NCI-H2029 (cell line): ENCODE measurements at regions not wholly inside any gene's neighbourhood (a gene's known extent, or its start where the extent isn't known, plus 50 kb on each side); places are given as distances from the start of the nearest gene placed in this dataset.
"Not testable (repeated sequence)": the region's sequence is repeated elsewhere in the genome, so short reads cannot be mapped to it uniquely, and the experiment has no call there.

Experiments
- DNase-seq: peaks from one replicate; lab custom pipeline; 2025; lab: John Stamatoyannopoulos, UW

DNA sequence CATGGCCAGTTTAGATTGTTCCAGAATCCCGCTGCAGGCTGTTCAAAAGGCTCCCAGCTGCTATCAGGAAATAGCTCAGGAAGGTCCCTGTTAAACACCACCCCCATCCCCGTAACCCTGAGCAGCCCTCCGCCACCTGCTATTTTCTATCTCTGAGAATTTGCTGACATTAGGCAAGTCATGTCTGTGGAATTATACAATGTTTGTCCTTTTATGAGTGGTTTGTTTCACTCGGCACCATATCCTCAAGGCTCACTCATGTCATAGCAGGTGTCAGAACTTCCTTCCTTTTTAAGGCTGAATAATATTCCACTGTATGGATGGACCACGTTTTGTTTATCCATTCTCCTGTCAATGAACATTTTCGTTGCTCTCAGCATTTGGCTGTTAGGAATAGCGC, 164.3 kb upstream of the FOXF1 start:
- DNase-seq = no peak

- no peak for DNase-seq
Observed at GRCh38 chr16:86347090-86347489, 163.2 kb upstream of the FOXF1 start.

- no peak for DNase-seq
Observed at GRCh38 chr16:86347916-86348555, 162.3 kb upstream of the FOXF1 start.

- DNase-seq = no peak
Observed at GRCh38 chr16:86349338-86349900, 160.9 kb upstream of the FOXF1 start.

DNA sequence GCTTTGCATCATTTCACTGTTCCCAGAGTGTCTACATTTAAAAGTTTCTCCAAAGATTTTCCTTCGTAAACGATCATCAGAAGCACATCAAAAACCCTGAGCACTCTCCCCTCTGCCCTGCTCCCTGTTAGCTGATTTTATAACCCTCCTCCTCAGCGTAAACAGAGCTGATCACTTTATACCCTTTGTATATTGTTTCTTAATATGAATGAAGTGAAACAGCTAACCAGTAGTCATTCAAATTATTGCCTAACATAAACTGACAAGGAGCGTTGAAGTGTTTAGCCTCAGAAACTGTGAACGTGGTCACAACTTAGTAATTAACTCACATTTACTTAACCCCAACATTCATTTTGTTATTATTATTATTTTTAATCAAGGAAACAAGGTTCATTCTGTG, 160.0 kb upstream of the FOXF1 start:
- DNase-seq = no peak

GRCh38 chr16:86351041-86351784, 159.1 kb upstream of the FOXF1 start:
- DNase-seq = no peak

DNA sequence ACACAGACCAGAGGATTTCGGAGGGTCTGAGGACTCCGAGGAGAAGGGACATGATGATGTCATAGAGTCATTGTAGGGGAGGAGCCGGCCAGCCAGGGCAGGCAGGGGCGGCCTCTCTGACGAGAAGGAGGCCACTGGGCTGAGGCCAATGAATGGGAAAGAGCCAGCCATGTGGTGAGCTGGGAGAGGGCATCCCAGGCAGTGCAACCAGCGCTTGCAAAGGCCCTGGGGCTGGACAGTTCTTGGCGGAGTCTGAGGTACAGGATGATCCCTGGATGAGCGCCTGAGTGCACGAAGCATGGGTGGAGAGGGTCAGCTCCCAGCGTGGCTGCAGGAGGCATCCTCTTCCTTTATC, 158.6 kb upstream of the FOXF1 start:
- not testable (repeated sequence) for DNase-seq

DNA sequence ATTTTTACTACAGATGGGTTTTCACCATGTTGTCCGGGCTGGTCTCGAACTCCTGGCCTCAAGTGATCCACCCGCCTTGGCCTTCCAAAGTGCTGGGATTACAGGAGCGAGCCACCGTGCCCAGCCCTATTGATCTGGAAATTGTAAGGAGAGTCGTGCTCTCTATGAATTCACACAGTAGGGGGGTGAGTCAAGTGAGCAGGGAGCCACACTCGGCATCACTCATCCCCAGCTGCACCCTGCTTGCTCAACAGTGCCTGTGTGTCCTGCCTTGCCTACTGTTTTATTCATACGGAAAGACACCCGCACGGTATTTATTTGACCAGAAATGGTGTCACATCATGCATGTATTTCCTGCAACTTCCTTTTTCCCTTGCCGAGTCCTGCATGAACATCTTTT, 157.2 kb upstream of the FOXF1 start:
- DNase-seq = no peak

GRCh38 chr16:86353948-86354347, 156.4 kb upstream of the FOXF1 start:
- DNase-seq = no peak

DNA sequence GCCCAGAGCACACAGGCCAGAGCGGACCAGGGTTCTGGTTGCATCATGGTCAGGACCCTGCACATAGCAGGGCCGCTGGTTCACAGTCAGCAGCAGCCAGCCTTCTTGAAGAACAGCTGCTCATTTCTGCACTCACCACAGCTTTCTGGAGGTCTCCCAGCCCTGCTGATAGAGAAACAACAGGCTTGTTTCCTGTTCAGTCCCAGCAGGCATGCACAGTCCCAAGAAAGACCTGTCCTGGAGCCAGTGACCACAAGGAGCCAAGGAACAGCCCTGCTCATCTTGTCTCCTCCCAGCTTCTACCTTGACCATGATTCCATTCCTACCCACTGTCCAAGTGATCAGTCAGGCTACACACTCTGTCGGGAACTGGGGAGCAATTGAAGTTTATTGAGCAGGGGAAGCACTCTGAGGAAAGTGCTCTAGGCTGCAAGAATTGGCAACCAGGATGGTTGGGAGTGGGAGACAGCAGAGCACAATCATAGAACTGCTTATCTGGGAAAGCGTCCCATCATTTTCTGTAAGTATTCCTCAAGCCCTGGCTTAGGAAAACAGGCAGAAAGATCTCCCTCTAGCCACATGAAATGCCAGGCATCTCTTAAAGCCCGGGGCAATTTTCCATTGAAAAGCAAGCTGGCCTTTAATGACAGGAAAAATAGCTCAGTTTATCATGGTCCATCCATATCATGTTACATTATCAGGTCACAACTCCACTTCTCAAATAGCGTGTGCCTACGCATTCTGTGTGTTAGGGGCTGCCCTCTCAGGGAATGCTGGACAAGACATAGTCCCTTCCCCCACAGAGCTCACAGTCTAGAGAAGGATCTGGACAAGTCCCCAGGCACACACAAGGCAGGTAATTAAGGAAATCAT, 155.4 kb upstream of the FOXF1 start:
- no peak for DNase-seq

- no peak for DNase-seq
Observed at GRCh38 chr16:86355531-86355930, 154.8 kb upstream of the FOXF1 start.

GRCh38 chr16:86355951-86356350, 154.4 kb upstream of the FOXF1 start:
- no peak for DNase-seq

- DNase-seq = no peak
Observed at GRCh38 chr16:86356804-86357203, 153.5 kb upstream of the FOXF1 start.

DNA sequence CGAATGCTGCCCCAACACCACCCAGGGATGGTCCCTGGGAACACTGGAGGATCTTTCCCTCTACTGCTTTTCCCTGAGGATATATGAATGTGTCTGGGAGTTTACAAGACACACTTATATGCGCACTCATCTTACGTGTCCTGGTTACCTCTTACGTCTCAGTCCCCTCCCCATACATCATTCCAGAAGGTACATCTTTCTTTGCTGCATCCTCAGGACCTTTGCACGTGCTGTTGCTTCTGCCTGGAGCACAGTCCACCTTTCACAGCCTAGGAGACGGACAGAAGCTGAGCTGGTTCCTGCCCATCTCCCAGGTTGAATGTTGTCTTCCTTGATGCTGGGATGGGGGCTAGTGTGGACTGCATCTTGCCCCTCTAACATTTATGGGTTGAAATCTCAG, 153.0 kb upstream of the FOXF1 start:
- DNase-seq = no peak

GRCh38 chr16:86357950-86358349, 152.4 kb upstream of the FOXF1 start:
- no peak for DNase-seq

DNA sequence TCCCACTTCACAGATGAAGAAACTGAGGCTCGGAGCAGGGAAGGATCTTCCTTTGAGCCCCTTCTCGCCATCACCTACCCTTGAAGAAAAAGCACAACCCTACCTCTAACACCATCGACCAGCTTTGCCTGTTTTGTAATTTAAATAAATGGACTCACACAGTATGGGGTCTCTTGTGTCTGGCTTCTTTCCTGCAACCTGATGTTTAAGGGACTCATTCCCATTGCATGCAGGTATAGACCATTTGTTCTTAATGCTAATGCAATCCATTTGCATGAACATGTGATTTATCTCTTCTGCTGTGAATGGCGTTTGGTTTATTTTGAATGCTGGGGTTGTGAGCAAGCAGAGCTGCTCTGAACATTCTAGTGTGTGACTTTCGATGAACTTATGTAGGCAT, 150.8 kb upstream of the FOXF1 start:
- DNase-seq = no peak

DNA sequence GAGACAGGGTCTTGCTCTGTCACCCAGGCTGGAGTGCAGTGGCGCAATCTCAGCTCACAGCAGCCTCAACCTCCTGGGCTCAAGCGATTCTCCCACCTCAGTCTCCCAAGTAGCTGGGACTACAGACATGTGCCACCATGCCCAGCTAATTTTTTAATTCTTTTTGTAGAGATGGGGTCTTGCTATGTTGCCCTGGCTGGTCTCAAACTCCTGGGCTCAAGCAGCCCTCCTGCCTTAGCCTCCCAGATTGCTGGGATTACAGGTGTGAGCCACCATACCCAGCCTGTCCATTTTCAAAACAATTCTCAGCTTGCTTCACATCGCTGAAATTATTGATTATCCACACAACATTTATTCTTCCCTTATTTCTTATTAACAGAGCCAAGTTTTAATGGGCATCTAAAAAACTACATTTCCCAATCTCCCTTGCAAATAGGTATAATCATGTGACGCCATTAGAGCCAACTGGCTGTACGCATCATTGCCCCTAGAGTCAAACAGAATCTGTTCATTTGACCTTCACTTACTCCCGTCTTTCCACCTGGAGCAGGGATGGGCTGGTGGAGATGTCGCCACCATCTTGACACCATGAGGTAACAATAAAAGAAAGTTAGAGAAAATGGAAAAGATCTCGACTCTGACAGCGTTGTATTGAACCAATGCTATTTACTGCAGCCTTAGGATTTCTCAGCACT, 148.0 kb upstream of the FOXF1 start:
- no peak for DNase-seq

GRCh38 chr16:86363057-86363490, 147.3 kb upstream of the FOXF1 start:
- no peak for DNase-seq

GRCh38 chr16:86363836-86364618, 146.3 kb upstream of the FOXF1 start:
- no peak for DNase-seq

DNA sequence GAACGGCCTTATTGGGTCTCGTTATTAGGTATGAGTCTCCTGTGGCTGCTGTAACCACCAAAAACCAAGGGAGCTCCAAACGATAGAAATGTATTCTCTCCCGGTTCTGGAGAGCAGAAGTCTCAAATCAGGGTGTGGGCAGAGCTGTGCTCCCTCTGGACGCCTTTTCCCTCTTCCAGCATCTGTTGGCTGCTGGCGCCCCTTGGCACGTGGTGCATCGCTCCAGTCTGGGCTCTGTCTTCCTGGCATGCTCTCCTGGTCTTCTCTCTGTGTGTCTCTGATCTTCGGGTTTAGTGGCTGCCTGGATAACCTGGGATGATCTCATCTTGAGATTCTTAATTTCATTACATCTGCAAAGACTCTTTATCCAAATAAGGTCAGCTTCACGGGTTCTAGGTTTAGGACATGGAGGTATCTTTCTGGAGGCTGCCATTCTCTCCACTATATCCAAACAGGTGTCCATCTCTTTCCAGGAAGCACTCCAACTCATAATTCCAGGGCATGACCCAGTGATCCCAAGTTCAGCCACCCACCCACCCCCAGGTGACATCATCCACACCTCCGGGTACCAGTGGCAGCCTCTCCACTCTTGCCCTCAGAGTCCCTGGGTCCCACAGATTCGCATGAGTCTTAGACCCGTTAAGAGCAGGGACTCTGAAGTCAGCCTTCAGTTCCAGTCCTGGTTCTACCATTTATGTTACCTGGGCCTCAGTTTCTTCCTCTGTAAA, 145.5 kb upstream of the FOXF1 start:
- DNase-seq = no peak
